ENCODE measurements at regions not wholly inside any gene's neighbourhood (a gene's known extent, or its start where the extent isn't known, plus 50 kb on each side); places are given as distances from the start of the nearest gene placed in this dataset.

GRCh38 chr4:156690572-156690971 lies 281.0 kb downstream of the PDGFC start:
- no peak for TF ChIP-seq CTCF (IDR thresholded peaks at IDR 0.05; ENCODE audit: control extremely low read depth, extremely low read depth, low read depth, missing control alignments)
- DNase-seq (ENCODE audit: extremely low spot score), result no peak
- ChIA-PET CTCF (interaction anchor here (1.4 to 1.7 kb wide), 2 partner anchors 11 to 40 kb away, joined by 3 read pairs; no protein-coding TSS in a partner anchor), POLR2A (no interaction called here)

- TF ChIP-seq CTCF (IDR thresholded peaks at IDR 0.05; ENCODE audit: control extremely low read depth, extremely low read depth, low read depth, missing control alignments), result no peak
- no peak for DNase-seq (ENCODE audit: extremely low spot score)
- CTCF ChIA-PET, result no interaction called here
- POLR2A ChIA-PET, result no interaction called here
Measured at GRCh38 chr4:156686120-156686519, 285.5 kb downstream of the PDGFC start.

GRCh38 chr4:156685308-156685707 lies 286.3 kb downstream of the PDGFC start:
- no peak for TF ChIP-seq CTCF (IDR thresholded peaks at IDR 0.05; ENCODE audit: control extremely low read depth, extremely low read depth, low read depth, missing control alignments)
- POLR2A ChIA-PET, result no interaction called here
- CTCF ChIA-PET, result no interaction called here
- DNase-seq (ENCODE audit: extremely low spot score), result no peak

GRCh38 chr4:156677656-156678055 lies 293.9 kb downstream of the PDGFC start:
- POLR2A ChIA-PET, result no interaction called here
- no peak for TF ChIP-seq CTCF (IDR thresholded peaks at IDR 0.05; ENCODE audit: control extremely low read depth, extremely low read depth, low read depth, missing control alignments)
- no peak for DNase-seq (ENCODE audit: extremely low spot score)
- CTCF ChIA-PET, result no interaction called here

GRCh38 chr4:156677131-156677531 lies 294.5 kb downstream of the PDGFC start:
- TF ChIP-seq CTCF (IDR thresholded peaks at IDR 0.05; ENCODE audit: control extremely low read depth, extremely low read depth, low read depth, missing control alignments), result no peak
- DNase-seq (ENCODE audit: extremely low spot score), result peak; percentile 10
- CTCF ChIA-PET, result no interaction called here
- POLR2A ChIA-PET, result no interaction called here

GRCh38 chr4:156676116-156676851 lies 295.3 kb downstream of the PDGFC start:
- DNase-seq (ENCODE audit: extremely low spot score), result no peak
- no peak for TF ChIP-seq CTCF (IDR thresholded peaks at IDR 0.05; ENCODE audit: control extremely low read depth, extremely low read depth, low read depth, missing control alignments)
- ChIA-PET CTCF (interaction anchor here (0.6 kb wide), 1 partner anchor 25 kb away, joined by 3 read pairs; no protein-coding TSS in a partner anchor), POLR2A (no interaction called here)
